IMR-90 (cell line): ENCODE measurements at regions not wholly inside any gene's neighbourhood (a gene's known extent, or its start where the extent isn't known, plus 50 kb on each side); places are given as distances from the start of the nearest gene placed in this dataset.

ENCODE experiments used
- ATAC-seq: fragments of 200-7000 bp; cut with Tn5 transposase; 2 replicates; pipeline ENCODE4 v1.9.1; 2020; ENCODE audit warnings: low read depth, mild to moderate bottlenecking, moderate library complexity
- BruUV-seq: library from RNA; stranded (reverse); fragments of 400-500 nt; replicated peaks from 2 replicates; lab custom pipeline; 2021; lab: Mats Ljungman, UMichigan
- CTCF ChIA-PET: fragments of 300-600 bp; formaldehyde crosslinking; extraction: SDS; loops from one replicate; lab custom pipeline; 2021; ENCODE audit warnings: antibody characterized with exemption; lab: Yijun Ruan, JAX
- POLR2A ChIA-PET: fragments of 300-600 bp; sonication (Branson Sonifier 250); formaldehyde crosslinking; loops from one replicate; lab custom pipeline; 2022; ENCODE audit warnings: antibody characterized with exemption; ENCODE audit not compliant: unreplicated experiment; lab: Charles Lee
- DNase-seq: peaks from one replicate; pipeline ENCODE4 v3.0.0; 2013
- H2AFZ ChIP-seq: replicated peaks from 2 replicates; pipeline ENCODE3; 2013; ENCODE audit warnings: low read length, mild to moderate bottlenecking; ENCODE audit not compliant: poor library complexity
- H2AK5ac ChIP-seq: 2 replicates; pipeline ENCODE4 v1.6.1; 2013; ENCODE audit warnings: low read depth, low read length, inconsistent platforms
- H2AK9ac ChIP-seq: replicated peaks from 2 replicates; pipeline ENCODE3; 2013; ENCODE audit warnings: mild to moderate bottlenecking, low read depth, low read length, moderate library complexity; ENCODE audit not compliant: poor library complexity
- H2BK120ac ChIP-seq: 2 replicates; pipeline ENCODE4 v1.6.1; 2013; ENCODE audit warnings: low read depth, low read length, inconsistent platforms
- H2BK15ac ChIP-seq: 3 replicates; pipeline ENCODE4 v1.6.1; 2013; ENCODE audit warnings: low read depth, low read length, inconsistent platforms
- H2BK20ac ChIP-seq: 2 replicates; pipeline ENCODE4 v1.6.1; 2013; ENCODE audit warnings: low read depth, mild to moderate bottlenecking, inconsistent platforms, low read length, moderate library complexity
- H2BK5ac ChIP-seq: 2 replicates; pipeline ENCODE4 v1.6.1; 2013; ENCODE audit warnings: mild to moderate bottlenecking, low read depth, low read length, inconsistent platforms; ENCODE audit not compliant: poor library complexity, severe bottlenecking
- H3K14ac ChIP-seq: replicated peaks from 2 replicates; pipeline ENCODE4 v1.6.1; 2013; ENCODE audit warnings: low read depth, low read length, inconsistent platforms
- H3K18ac ChIP-seq: 2 replicates; pipeline ENCODE4 v1.6.1; 2013; ENCODE audit warnings: low read depth, low read length, control low read depth
- H3K23ac ChIP-seq: 2 replicates; pipeline ENCODE4 v1.6.1; 2013; ENCODE audit warnings: low read depth, low read length, inconsistent platforms
- H3K27ac ChIP-seq: 2 replicates; pipeline ENCODE4 v1.5.1; 2013; ENCODE audit warnings: mild to moderate bottlenecking, control low read depth, low read length; ENCODE audit not compliant: insufficient read depth
- H3K27me3 ChIP-seq: 2 replicates; pipeline ENCODE4 v1.6.1; 2013; ENCODE audit warnings: low read length; ENCODE audit not compliant: control insufficient read depth, insufficient read depth
- H3K36me3 ChIP-seq: 2 replicates; pipeline ENCODE4 v1.6.1; 2013; ENCODE audit warnings: low read length, mixed read lengths; ENCODE audit not compliant: control insufficient read depth, insufficient read depth
- H3K4ac ChIP-seq: 2 replicates; pipeline ENCODE4 v1.6.1; 2013; ENCODE audit warnings: low read depth, low read length, inconsistent platforms
- H3K4me1 ChIP-seq: 2 replicates; pipeline ENCODE4 v1.6.1; 2013; ENCODE audit warnings: low read length, mixed read lengths; ENCODE audit not compliant: control insufficient read depth, insufficient read depth
- H3K4me2 ChIP-seq: 2 replicates; pipeline ENCODE4 v1.6.1; 2013; ENCODE audit warnings: low read depth, mild to moderate bottlenecking, control low read depth, low read length, moderate library complexity
- H3K4me3 ChIP-seq: 2 replicates; pipeline ENCODE4 v1.5.1; 2013; ENCODE audit warnings: low read depth, mild to moderate bottlenecking, control low read depth, low read length, moderate library complexity; ENCODE audit not compliant: insufficient read depth
- H3K56ac ChIP-seq: 2 replicates; pipeline ENCODE4 v1.6.1; 2013; ENCODE audit warnings: low read length, inconsistent platforms; ENCODE audit not compliant: insufficient read depth; ENCODE audit errors: extremely low read depth
- H3K79me1 ChIP-seq, 2 experiments: 2 replicates each; pipeline ENCODE4 v1.6.1; 2013; ENCODE audit warnings: low read length in 2 of 2, inconsistent platforms in 1 of 2, low read depth in 1 of 2
- H3K9ac ChIP-seq: 2 replicates; pipeline ENCODE4 v1.6.1; 2013; ENCODE audit warnings: low read depth, low read length, control low read depth
- H3K9me1 ChIP-seq: 2 replicates; pipeline ENCODE4 v1.6.1; 2013; ENCODE audit warnings: low read length, inconsistent platforms; ENCODE audit not compliant: insufficient read depth
- H3K9me3 ChIP-seq: 2 replicates; pipeline ENCODE4 v1.6.1; 2013; ENCODE audit warnings: low read length; ENCODE audit not compliant: control insufficient read depth, insufficient read depth
- H4K20me1 ChIP-seq: 2 replicates; pipeline ENCODE4 v1.6.1; 2013; ENCODE audit warnings: low read length, inconsistent platforms; ENCODE audit not compliant: insufficient read depth
- H4K5ac ChIP-seq: 2 replicates; pipeline ENCODE4 v1.6.1; 2013; ENCODE audit warnings: mild to moderate bottlenecking, low read depth, low read length, control low read depth
- H4K8ac ChIP-seq, 2 experiments: 2 replicates each; pipeline ENCODE4 v1.6.1; 2013; ENCODE audit warnings: low read depth in 2 of 2, low read length in 2 of 2, control low read depth in 1 of 2, inconsistent platforms in 1 of 2
- H4K91ac ChIP-seq: 2 replicates; pipeline ENCODE4 v1.6.1; 2013; ENCODE audit warnings: low read depth, low read length, inconsistent platforms; ENCODE audit not compliant: insufficient read depth
- POLR2A ChIP-seq: IDR thresholded peaks from 2 replicates; pipeline ENCODE4 v1.6.1; 2012; ENCODE audit warnings: mild to moderate bottlenecking, low read depth, low read length
- RAD21 ChIP-seq: IDR thresholded peaks from 2 replicates; pipeline ENCODE4 v1.6.1; 2012; ENCODE audit warnings: low read length, improper control_type of control experiment
- WGBS, 2 experiments: methylation state at CpG; one replicate each; pipeline versions ENCODE4 v1.1.5 to v1.1.7; 2013; ENCODE audit warnings: missing lambda C conversion rate in 2 of 2; ENCODE audit not compliant: insufficient read length in 1 of 2; ENCODE audit errors: extremely low coverage in 2 of 2; 5-methylcytosine and 5-hydroxymethylcytosine counted together
- dilution Hi-C: fragments of 300-500 bp; cut with HindIII; formaldehyde crosslinking; loops from one replicate; pipeline ENCODE4 v1.14.3; 2018; ENCODE audit warnings: low sequenced_read_pairs; ENCODE audit not compliant: unreplicated experiment
- in situ Hi-C: fragments of 300-500 bp; cut with MboI; formaldehyde crosslinking; loops from 3 replicates; pipeline ENCODE4 v1.14.3; 2019; ENCODE audit warnings: low sequenced_read_pairs, inconsistent platforms, mixed read lengths
- intact Hi-C: fragments of 100-400 bp; cut with micrococcal nuclease; formaldehyde crosslinking; loops from 2 replicates; pipeline ENCODE4 v1.10.0; 2022
- TF ChIP-seq, protein P1 (sequence below): fragments of 150-350 bp; IDR thresholded peaks from 2 replicates; pipeline ENCODE4 v1.6.1; 2017; ENCODE audit warnings: mild to moderate bottlenecking, antibody characterized with exemption, low read length, low read depth
- TF ChIP-seq, protein P2 (sequence below): conservative IDR thresholded peaks from 2 replicates; pipeline ENCODE4 v1.5.1; 2012; ENCODE audit warnings: mild to moderate bottlenecking, low read depth, low read length, improper control_type of control experiment

DNA sequence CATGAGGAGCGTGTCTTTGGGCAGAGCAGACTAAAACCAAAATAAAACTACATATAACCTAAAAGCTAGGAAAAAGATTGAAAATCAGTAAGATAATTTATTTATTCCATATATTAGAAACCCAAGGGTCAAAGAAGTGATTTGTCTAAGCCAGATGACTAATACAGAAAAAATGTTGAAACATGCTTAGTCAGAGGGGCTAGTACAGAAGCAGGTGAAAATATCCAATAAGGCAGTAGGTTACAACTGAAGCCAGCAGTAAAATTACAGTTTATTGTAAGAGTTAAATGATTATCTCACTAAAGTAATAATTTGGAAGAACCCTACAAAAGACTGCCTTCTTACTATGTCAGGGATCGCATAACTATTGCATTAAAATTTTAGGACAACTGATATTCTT, 1190.9 kb upstream of the PRMT6 start:
- Histone ChIP-seq H2BK15ac (no peak overlapping the region), H3K9ac (no peak overlapping the region), H4K5ac (no peak overlapping the region), H3K4ac (no peak overlapping the region), H3K9me1 (no peaks in the 10 kb centered on the region), H2AK5ac (no peak overlapping the region), H2BK20ac (no peak overlapping the region), H2BK5ac (no peak overlapping the region), H3K27ac (no peak overlapping the region), H3K23ac (no peak overlapping the region), H3K56ac (no peak overlapping the region), H3K27me3 (no peaks in the 10 kb centered on the region), H3K79me1 (no peaks in the 10 kb centered on the region), H2AK9ac (no peak overlapping the region), H3K18ac (no peak overlapping the region), H3K9me3 (peaks cover 6% of the 10 kb centered on the region), H4K91ac (no peak overlapping the region), H3K14ac (no peak overlapping the region), H3K4me3 (no peak overlapping the region), H4K8ac (no peak overlapping the region), H3K4me2 (no peak overlapping the region), H4K20me1 (no peaks in the 10 kb centered on the region), H3K4me1 (no peaks in the 10 kb centered on the region), H2AFZ (no peak overlapping the region), H2BK120ac (no peak overlapping the region), H3K36me3 (no peaks in the 10 kb centered on the region)
- no CpG with 5 or more reads among the region's 2 CpGs for WGBS, 2 experiments
- TF ChIP-seq, protein P1, sequence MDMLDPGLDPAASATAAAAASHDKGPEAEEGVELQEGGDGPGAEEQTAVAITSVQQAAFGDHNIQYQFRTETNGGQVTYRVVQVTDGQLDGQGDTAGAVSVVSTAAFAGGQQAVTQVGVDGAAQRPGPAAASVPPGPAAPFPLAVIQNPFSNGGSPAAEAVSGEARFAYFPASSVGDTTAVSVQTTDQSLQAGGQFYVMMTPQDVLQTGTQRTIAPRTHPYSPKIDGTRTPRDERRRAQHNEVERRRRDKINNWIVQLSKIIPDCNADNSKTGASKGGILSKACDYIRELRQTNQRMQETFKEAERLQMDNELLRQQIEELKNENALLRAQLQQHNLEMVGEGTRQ = no peak
- TF ChIP-seq POLR2A (no peak), RAD21 (no peak)
- TF ChIP-seq, protein P2, sequence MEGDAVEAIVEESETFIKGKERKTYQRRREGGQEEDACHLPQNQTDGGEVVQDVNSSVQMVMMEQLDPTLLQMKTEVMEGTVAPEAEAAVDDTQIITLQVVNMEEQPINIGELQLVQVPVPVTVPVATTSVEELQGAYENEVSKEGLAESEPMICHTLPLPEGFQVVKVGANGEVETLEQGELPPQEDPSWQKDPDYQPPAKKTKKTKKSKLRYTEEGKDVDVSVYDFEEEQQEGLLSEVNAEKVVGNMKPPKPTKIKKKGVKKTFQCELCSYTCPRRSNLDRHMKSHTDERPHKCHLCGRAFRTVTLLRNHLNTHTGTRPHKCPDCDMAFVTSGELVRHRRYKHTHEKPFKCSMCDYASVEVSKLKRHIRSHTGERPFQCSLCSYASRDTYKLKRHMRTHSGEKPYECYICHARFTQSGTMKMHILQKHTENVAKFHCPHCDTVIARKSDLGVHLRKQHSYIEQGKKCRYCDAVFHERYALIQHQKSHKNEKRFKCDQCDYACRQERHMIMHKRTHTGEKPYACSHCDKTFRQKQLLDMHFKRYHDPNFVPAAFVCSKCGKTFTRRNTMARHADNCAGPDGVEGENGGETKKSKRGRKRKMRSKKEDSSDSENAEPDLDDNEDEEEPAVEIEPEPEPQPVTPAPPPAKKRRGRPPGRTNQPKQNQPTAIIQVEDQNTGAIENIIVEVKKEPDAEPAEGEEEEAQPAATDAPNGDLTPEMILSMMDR = no peak
- ChIA-PET CTCF (no interaction called here), POLR2A (no interaction called here)
- no peak for DNase-seq
- ATAC-seq = no peak
- no TSS peak for BruUV-seq
- dilution Hi-C loops (no loop called here), intact Hi-C loops (no loop called here), in situ Hi-C loops (no loop called here)
